ENCODE measurements at regions not wholly inside any gene's neighbourhood (a gene's known extent, or its start where the extent isn't known, plus 50 kb on each side); places are given as distances from the start of the nearest gene placed in this dataset.
A peak's percentile ranks its signal among the peaks of the same experiment; 100 is the strongest.

- WGBS, 2 donors: 86 to 90% methylated on average over 5 of the region's 5 CpGs
- intact Hi-C loops (cut with DNase I; ENCODE audit: low total_unique reads): no loop called here
- no peak for TF ChIP-seq POLR2A (IDR thresholded peaks at IDR 0.05)
- TF ChIP-seq CTCF (IDR thresholded peaks at IDR 0.05): no peak
These were observed 209.6 kb upstream of the MCTP2 start for GRCh38 chr15:94021621-94022320.

GRCh38 chr15:94019062-94019461, 212.3 kb upstream of the MCTP2 start:
- intact Hi-C loops (cut with DNase I; ENCODE audit: low total_unique reads): no loop called here
- WGBS, 2 donors: 91 to 97% methylated on average over 11 of the region's 11 CpGs
- no peak overlapping the region for H3K4me3 ChIP-seq (ENCODE audit: low read depth, poor library complexity, severe bottlenecking)
- DNase-seq (ENCODE audit: low spot score in 2 of 2): no peak
- TF ChIP-seq CTCF (IDR thresholded peaks at IDR 0.05) (no peak), POLR2A (IDR thresholded peaks at IDR 0.05) (no peak)

More at GRCh38 chr15:94021621-94022320, 209.6 kb upstream of the MCTP2 start:
- H3K4me3 ChIP-seq (ENCODE audit: low read depth, poor library complexity, severe bottlenecking): no peak overlapping the region
- no peak for DNase-seq (ENCODE audit: low spot score in 2 of 2)

- no peak for TF ChIP-seq CTCF (IDR thresholded peaks at IDR 0.05)
- no peak for TF ChIP-seq POLR2A (IDR thresholded peaks at IDR 0.05)
- 79 to 84% methylated on average over 5 of the region's 5 CpGs for WGBS, 2 donors
- intact Hi-C loops (cut with DNase I; ENCODE audit: low total_unique reads): no loop called here
- no peak overlapping the region for H3K4me3 ChIP-seq (ENCODE audit: low read depth, poor library complexity, severe bottlenecking)
- no peak for DNase-seq (ENCODE audit: low spot score in 2 of 2)
These were observed 216.0 kb upstream of the MCTP2 start for GRCh38 chr15:94015324-94015723.

- H3K4me3 ChIP-seq (ENCODE audit: low read depth, poor library complexity, severe bottlenecking): no peak overlapping the region
- DNase-seq (ENCODE audit: low spot score in 2 of 2): no peak
- intact Hi-C loops (cut with DNase I; ENCODE audit: low total_unique reads): no loop called here
- 82 to 83% methylated on average over 9 of the region's 9 CpGs for WGBS, 2 donors
- TF ChIP-seq CTCF (IDR thresholded peaks at IDR 0.05): no peak
- TF ChIP-seq POLR2A (IDR thresholded peaks at IDR 0.05): no peak
These were observed 223.0 kb upstream of the MCTP2 start for GRCh38 chr15:94008104-94009074.

- DNase-seq (ENCODE audit: low spot score in 2 of 2): peak; percentile 36 to 86
These were observed 226.7 kb upstream of the MCTP2 start for GRCh38 chr15:94004697-94005096.

More at GRCh38 chr15:94004697-94005096, 226.7 kb upstream of the MCTP2 start:
- no peak overlapping the region for H3K4me3 ChIP-seq (ENCODE audit: low read depth, poor library complexity, severe bottlenecking)
- 39 to 52% methylated on average over 9 of the region's 9 CpGs for WGBS, 2 donors
- intact Hi-C loops (cut with DNase I; ENCODE audit: low total_unique reads): no loop called here
- TF ChIP-seq POLR2A (IDR thresholded peaks at IDR 0.05) (no peak), CTCF (IDR thresholded peaks at IDR 0.05) (no peak)
